22Rv1 (cell line): ENCODE measurements at regions not wholly inside any gene's neighbourhood (a gene's known extent, or its start where the extent isn't known, plus 50 kb on each side); places are given as distances from the start of the nearest gene placed in this dataset.

ENCODE experiments used
- H3K27ac ChIP-seq: fragments of 450-650 bp; 2 replicates; pipeline ENCODE4 v1.5.1; 2017
- ZFX ChIP-seq: fragments of 450-650 bp; IDR thresholded peaks from 2 replicates; pipeline ENCODE4 v1.6.1; 2017; ENCODE audit warnings: antibody characterized with exemption, borderline replicate concordance
- TF ChIP-seq, protein P1 (sequence below): fragments of 450-650 bp; IDR thresholded peaks from 2 replicates; pipeline ENCODE4 v1.5.1; 2017; ENCODE audit warnings: mild to moderate bottlenecking

DNA sequence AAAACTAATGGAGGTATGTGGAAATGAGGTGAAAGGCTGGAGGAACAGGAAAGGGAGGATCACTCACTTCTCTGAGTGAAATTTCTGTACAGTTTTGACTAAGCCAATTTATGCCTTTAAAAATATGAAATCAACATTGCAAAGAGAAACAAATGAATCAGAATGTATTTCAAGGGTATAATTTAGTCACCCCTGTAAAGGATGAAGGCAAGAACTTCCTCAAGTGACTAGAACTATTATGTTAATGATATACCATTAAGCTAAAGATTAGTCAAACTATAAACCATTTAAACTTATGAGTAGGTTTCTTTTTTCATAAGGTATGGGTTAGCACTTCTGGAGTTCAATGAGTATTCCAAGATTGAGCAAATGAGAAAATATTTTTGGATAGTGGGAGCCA lies 184.5 kb upstream of the CHORDC1 start:
- no peak overlapping the region for H3K27ac ChIP-seq
- TF ChIP-seq, protein P1, sequence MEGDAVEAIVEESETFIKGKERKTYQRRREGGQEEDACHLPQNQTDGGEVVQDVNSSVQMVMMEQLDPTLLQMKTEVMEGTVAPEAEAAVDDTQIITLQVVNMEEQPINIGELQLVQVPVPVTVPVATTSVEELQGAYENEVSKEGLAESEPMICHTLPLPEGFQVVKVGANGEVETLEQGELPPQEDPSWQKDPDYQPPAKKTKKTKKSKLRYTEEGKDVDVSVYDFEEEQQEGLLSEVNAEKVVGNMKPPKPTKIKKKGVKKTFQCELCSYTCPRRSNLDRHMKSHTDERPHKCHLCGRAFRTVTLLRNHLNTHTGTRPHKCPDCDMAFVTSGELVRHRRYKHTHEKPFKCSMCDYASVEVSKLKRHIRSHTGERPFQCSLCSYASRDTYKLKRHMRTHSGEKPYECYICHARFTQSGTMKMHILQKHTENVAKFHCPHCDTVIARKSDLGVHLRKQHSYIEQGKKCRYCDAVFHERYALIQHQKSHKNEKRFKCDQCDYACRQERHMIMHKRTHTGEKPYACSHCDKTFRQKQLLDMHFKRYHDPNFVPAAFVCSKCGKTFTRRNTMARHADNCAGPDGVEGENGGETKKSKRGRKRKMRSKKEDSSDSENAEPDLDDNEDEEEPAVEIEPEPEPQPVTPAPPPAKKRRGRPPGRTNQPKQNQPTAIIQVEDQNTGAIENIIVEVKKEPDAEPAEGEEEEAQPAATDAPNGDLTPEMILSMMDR = no peak
- no peak for TF ChIP-seq ZFX

DNA sequence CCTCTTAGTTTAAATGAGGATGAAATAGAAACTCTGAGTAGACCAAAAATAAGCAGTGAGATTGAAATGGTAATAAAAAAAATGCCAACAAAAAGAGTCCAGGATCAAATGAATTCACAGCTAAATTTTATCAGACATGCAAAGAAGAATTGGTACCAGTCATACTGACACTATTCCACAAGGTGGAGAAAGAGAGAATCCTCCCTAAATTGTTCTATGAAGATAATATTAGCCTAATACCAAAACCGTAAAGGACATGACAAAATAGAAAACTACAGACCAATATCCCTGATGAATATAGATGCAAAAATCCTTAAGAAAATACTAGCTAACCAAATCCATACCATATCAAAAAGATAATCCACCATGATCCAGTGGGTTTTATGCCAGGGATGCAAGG lies 169.8 kb upstream of the CHORDC1 start:
- TF ChIP-seq ZFX = no peak
- TF ChIP-seq, protein P1 = no peak

DNA sequence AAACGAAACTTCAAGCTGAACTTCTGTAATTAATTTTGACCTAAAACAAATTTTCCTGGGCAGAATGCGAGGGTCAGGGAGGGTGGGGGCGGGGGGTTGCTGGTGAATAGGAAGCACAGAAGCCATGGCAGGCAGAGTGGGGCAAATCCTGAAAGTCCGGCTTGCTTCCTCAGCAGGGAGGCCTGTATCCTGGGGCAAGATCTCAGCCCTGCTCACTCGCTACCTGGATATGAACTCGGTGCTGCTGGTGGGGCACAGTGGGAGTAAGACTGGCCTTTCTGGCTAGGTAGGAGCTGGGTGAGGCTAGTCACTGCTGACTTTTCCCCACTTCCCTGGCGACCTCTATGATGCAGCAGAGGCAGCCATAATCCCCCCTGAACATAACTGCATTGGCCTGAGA lies 168.9 kb upstream of the CHORDC1 start:
- TF ChIP-seq, protein P1 = no peak
- TF ChIP-seq ZFX = no peak
- H3K27ac ChIP-seq = no peak overlapping the region

More for the DNA sequence above, 169.8 kb upstream of the CHORDC1 start:
- no peak overlapping the region for H3K27ac ChIP-seq

DNA sequence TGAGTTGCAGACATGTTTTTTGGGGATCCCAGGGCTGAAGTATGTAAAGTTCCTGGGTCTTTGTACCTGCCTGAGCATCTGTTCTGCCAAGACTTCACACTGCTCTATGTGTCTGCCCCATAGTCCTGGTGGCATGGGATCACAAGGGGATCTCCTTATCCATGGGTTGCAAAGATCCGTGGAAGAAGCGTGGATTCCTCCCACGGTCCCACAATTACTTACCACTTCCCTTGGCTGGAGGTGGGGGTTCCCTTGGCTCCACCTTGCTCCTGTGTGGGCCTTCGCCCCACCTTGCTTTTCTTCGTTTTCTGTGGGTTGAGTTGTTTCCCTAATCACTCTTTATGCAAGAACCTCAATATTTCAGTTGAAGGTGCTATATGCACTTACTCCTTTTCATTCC lies 157.4 kb upstream of the CHORDC1 start:
- H3K27ac ChIP-seq = no peak overlapping the region
- no peak for TF ChIP-seq ZFX
- TF ChIP-seq, protein P1 = no peak

DNA sequence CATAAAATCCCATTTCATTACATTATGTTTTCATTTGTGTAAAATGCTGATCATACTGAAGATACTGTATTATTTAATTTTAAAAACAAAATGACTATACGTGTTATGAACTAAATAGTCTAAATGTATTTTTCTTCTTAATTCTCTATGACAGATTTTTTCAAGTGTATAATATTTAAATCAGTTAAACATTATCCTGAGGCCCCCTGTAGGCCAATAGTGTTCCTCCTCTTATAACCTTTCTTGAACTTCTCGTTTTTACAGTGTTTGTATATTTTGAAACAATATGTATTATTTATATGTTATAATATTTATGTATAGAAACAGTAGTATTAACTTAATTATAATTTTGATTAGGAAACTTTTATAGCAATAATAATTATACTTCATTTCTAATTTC lies 151.1 kb upstream of the CHORDC1 start:
- TF ChIP-seq, protein P1 = no peak; the same call in 1 of the 2 replicates
- no peak for TF ChIP-seq ZFX
- no peak overlapping the region for H3K27ac ChIP-seq

DNA sequence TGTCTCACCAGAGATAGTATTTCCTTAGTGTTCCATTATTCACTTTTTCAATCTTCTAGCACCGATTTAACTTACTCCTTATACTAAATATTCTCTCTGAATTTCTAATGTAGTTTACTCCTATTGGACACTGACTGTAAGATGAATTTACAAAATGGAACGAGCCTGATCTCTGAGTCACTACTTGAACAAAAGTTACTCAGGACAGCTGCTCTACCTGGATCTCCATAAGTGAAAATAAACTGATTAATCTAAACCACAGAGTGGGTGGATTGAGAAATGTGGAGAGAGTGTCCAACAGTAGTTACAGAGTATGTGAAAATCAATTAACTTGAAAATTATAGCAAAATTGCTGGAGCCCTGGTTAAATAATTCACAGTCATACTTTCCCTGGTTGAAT lies 141.7 kb upstream of the CHORDC1 start:
- TF ChIP-seq ZFX = no peak
- TF ChIP-seq, protein P1 = no peak
- no peak overlapping the region for H3K27ac ChIP-seq

DNA sequence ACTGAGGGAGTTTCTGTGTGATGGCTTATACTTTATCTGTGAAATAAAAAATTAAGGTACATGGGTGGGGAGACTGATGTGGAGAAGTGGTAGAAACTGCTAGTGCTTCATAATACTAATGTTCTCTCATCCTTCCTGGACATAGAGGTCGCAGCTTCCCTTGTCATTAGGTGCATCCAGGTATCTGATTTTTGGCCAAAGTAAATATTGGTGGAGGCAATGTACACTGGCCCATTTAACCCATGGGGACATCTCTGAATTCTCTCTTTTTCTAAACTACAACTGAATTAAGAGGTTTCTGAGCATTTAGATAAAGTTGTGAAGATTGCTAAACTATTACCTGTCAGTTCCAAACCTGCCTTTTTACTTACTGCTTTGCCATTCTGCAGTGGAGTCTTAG lies 140.9 kb upstream of the CHORDC1 start:
- H3K27ac ChIP-seq = no peak overlapping the region
- TF ChIP-seq ZFX = no peak
- TF ChIP-seq, protein P1 = no peak
